Keratinocyte (primary cell): ENCODE measurements at regions not wholly inside any gene's neighbourhood (a gene's known extent, or its start where the extent isn't known, plus 50 kb on each side); places are given as distances from the start of the nearest gene placed in this dataset.

ENCODE experiments used
- DNase-seq: peaks from one replicate; pipeline ENCODE4 v3.0.0-alpha.2; 2011; ENCODE audit warnings: low read depth, missing footprints, low spot score
- FAIRE-seq: peaks from 2 replicates; lab custom pipeline; 2011; peaks lifted over from hg19 to GRCh38; lab: Jason Lieb, UNC
- H2AFZ ChIP-seq: 2 replicates; pipeline ENCODE4 v1.6.0; 2012; ENCODE audit warnings: low read length, control low read depth, inconsistent platforms; ENCODE audit not compliant: control insufficient read depth
- H3K27ac ChIP-seq: 2 replicates; pipeline ENCODE4 v1.5.1; 2011; ENCODE audit warnings: low read length; ENCODE audit not compliant: control insufficient read depth, insufficient read depth
- H3K27me3 ChIP-seq: 3 replicates; pipeline ENCODE4 v1.6.0; 2011; ENCODE audit warnings: low read length; ENCODE audit not compliant: control insufficient read depth, insufficient read depth; ENCODE audit errors: extremely low read depth
- H3K36me3 ChIP-seq, 2 experiments: 2 replicates in 1 of 2; 3 replicates in 1 of 2; pipeline ENCODE4 v1.5.1; 2011; ENCODE audit warnings: low read length in 2 of 2, mild to moderate bottlenecking in 1 of 2; ENCODE audit not compliant: control insufficient read depth in 2 of 2, insufficient read depth in 2 of 2; ENCODE audit errors: extremely low read depth in 1 of 2
- H3K4me1 ChIP-seq: 3 replicates; pipeline ENCODE4 v1.5.1; 2011; ENCODE audit warnings: low read length; ENCODE audit not compliant: control insufficient read depth, insufficient read depth; ENCODE audit errors: extremely low read depth
- H3K4me2 ChIP-seq: 3 replicates; pipeline ENCODE4 v1.6.0; 2011; ENCODE audit warnings: low read depth, low read length; ENCODE audit not compliant: control insufficient read depth, insufficient read depth; ENCODE audit errors: extremely low read depth
- H3K4me3 ChIP-seq, 3 experiments: fragments of 200-600 bp in 1 of 3; sonication (generic) in 1 of 3; 2 replicates in 2 of 3; 3 replicates in 1 of 3; pipeline ENCODE4 v1.5.1; 2011 to 2016; ENCODE audit warnings: low read length in 3 of 3, mild to moderate bottlenecking in 3 of 3, control low read depth in 2 of 3, inconsistent platforms in 1 of 3, low read depth in 1 of 3, mixed read lengths in 1 of 3, mixed run types in 1 of 3, moderate library complexity in 1 of 3; ENCODE audit not compliant: control insufficient read depth in 2 of 3, insufficient read depth in 2 of 3; ENCODE audit errors: extremely low read depth in 1 of 3
- H3K79me2 ChIP-seq: 2 replicates; pipeline ENCODE4 v1.6.0; 2012; ENCODE audit warnings: low read length; ENCODE audit not compliant: control insufficient read depth, insufficient read depth
- H3K9ac ChIP-seq: 3 replicates; pipeline ENCODE4 v1.6.0; 2011; ENCODE audit warnings: low read length; ENCODE audit not compliant: control insufficient read depth, insufficient read depth; ENCODE audit errors: extremely low read depth
- H3K9me1 ChIP-seq: 3 replicates; pipeline ENCODE4 v1.6.0; 2011; ENCODE audit warnings: low read length; ENCODE audit not compliant: control insufficient read depth, insufficient read depth; ENCODE audit errors: extremely low read depth
- H3K9me3 ChIP-seq: 2 replicates; pipeline ENCODE4 v1.5.1; 2012; ENCODE audit warnings: low read depth, low read length; ENCODE audit not compliant: control insufficient read depth
- H4K20me1 ChIP-seq: 3 replicates; pipeline ENCODE4 v1.6.0; 2011; ENCODE audit warnings: low read length; ENCODE audit not compliant: control insufficient read depth, insufficient read depth; ENCODE audit errors: extremely low read depth
- EZH2 ChIP-seq: IDR thresholded peaks from one replicate; pipeline ENCODE4 v1.6.1; 2012; ENCODE audit warnings: inconsistent platforms, mild to moderate bottlenecking, low read length, moderate library complexity
- dilution Hi-C: fragments of 300-500 bp; cut with MboI; formaldehyde crosslinking; loops from one replicate; pipeline ENCODE4 v1.7.0; 2020; ENCODE audit warnings: low sequenced_read_pairs; ENCODE audit not compliant: extremely low pct_ligation_motif_present
- TF ChIP-seq, protein P1 (sequence below), 3 experiments: IDR thresholded peaks in 1 of 3; conservative IDR thresholded peaks in 1 of 3; optimal IDR thresholded peaks in 1 of 3; 2 replicates in 2 of 3; 3 replicates in 1 of 3; pipeline versions ENCODE3 to v1.5.1; 2011; ENCODE audit warnings: low read length in 3 of 3, mild to moderate bottlenecking in 3 of 3, moderate library complexity in 2 of 3, control low read depth in 1 of 3, inconsistent platforms in 1 of 3; ENCODE audit not compliant: insufficient read depth in 2 of 3; ENCODE audit errors: extremely low read depth in 1 of 3

DNA sequence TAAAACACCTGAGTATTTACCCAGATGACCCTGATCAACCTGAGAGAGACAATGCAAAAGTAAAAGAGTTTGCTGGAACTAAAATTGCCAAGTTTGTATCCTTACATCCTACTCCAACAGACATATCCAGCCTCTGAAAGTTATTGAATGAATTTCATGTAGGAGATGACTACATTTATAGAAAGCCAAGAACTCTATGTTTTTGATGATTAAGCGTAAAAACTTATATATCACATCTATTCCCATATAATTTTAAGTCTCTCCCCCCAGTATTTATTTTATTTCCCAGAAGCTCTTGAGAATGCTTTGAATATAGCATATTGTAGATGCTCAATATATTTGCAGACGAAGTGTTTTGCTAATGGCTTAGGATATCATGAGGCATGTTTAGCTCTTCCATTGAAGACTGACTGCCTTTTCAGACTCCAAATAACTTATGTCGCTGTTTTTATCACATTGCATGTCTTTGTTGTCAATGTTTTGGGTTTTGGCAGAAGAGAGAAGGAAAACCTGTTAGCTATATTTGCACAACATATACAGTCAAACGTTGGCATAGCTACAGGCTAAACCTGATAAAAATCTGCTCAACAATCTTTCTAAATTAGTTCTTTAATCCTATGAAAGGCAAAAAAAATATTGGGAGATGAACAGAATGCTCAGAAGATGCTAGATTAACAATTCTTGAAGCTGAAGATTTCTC is 213.6 kb downstream of the DIO2 start:
- Histone ChIP-seq H3K9me3 (no peaks in the 10 kb centered on the region), H3K27ac (no peak overlapping the region), H4K20me1 (no peaks in the 10 kb centered on the region), H3K4me3 (no peak overlapping the region), H3K4me1 (no peaks in the 10 kb centered on the region), H3K36me3 (no peaks in the 10 kb centered on the region), H3K9ac (no peak overlapping the region), H2AFZ (no peak overlapping the region), H3K27me3 (no peaks in the 10 kb centered on the region), H3K79me2 (no peaks in the 10 kb centered on the region), H3K4me2 (no peak overlapping the region), H3K9me1 (no peaks in the 10 kb centered on the region)
- DNase-seq: no peak
- no peak for FAIRE-seq
- TF ChIP-seq, protein P1, sequence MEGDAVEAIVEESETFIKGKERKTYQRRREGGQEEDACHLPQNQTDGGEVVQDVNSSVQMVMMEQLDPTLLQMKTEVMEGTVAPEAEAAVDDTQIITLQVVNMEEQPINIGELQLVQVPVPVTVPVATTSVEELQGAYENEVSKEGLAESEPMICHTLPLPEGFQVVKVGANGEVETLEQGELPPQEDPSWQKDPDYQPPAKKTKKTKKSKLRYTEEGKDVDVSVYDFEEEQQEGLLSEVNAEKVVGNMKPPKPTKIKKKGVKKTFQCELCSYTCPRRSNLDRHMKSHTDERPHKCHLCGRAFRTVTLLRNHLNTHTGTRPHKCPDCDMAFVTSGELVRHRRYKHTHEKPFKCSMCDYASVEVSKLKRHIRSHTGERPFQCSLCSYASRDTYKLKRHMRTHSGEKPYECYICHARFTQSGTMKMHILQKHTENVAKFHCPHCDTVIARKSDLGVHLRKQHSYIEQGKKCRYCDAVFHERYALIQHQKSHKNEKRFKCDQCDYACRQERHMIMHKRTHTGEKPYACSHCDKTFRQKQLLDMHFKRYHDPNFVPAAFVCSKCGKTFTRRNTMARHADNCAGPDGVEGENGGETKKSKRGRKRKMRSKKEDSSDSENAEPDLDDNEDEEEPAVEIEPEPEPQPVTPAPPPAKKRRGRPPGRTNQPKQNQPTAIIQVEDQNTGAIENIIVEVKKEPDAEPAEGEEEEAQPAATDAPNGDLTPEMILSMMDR (optimal IDR thresholded peaks at IDR 0.05 in 1 of 3, IDR thresholded peaks at IDR 0.05 in 1 of 3, conservative IDR thresholded peaks at IDR 0.05 in 1 of 3; ENCODE audit: extremely low read depth in 1 of 3, insufficient read depth in 2 of 3, low read length in 3 of 3): no peak
- no peak for TF ChIP-seq EZH2
- dilution Hi-C loops: no loop called here

DNA sequence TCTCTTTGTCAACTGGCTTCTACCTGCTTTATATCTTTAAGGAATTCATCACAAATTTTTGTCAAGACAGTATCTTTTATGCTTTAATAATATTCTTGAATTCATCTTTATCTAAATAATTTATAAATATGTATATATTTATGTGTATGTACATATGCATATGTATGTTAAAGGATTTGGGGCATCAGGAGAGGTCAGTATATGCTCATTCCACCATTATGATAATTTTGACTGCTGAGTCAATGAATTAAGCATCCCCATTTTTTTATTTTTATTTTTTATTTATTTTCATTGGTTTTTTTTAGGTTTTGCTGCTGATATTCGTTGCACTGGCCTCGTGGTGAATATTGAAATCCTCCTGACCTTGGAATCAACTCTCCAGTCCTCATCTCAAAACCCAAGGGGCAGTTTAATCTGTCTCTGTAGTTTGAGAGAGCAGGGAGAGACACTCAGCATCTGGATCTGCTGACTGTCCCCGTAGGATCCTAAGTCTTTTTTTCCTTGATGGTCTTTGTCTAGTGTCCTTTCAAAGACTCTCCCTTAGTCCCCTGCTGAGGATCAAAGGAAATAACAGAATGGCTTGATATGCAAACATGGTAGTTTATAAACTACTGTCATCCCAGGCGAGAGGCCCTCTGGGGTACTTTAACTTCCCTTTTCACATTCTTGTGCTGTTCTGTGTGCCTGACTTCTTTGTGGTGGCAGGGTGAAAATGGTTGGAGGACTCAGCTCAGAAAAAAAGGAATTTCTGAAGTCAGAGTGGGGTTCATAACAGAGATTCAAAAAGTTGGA is 218.7 kb downstream of the DIO2 start:
- H3K9ac ChIP-seq: no peak overlapping the region
- DNase-seq (no peak), FAIRE-seq (no peak)
- TF ChIP-seq, protein P1 (optimal IDR thresholded peaks at IDR 0.05 in 1 of 3, IDR thresholded peaks at IDR 0.05 in 1 of 3, conservative IDR thresholded peaks at IDR 0.05 in 1 of 3; ENCODE audit: extremely low read depth in 1 of 3, insufficient read depth in 2 of 3, low read length in 3 of 3): no peak
- H3K79me2 ChIP-seq: no peaks in the 10 kb centered on the region
- no peak overlapping the region for H3K4me2 ChIP-seq
- no peak overlapping the region for H2AFZ ChIP-seq
- H3K4me3 ChIP-seq: no peak overlapping the region
- no peaks in the 10 kb centered on the region for H3K36me3 ChIP-seq
- H3K27ac ChIP-seq: no peak overlapping the region
- no peaks in the 10 kb centered on the region for H3K9me3 ChIP-seq
- no peaks in the 10 kb centered on the region for H3K9me1 ChIP-seq
- no peaks in the 10 kb centered on the region for H3K4me1 ChIP-seq
- dilution Hi-C loops: no loop called here
- H4K20me1 ChIP-seq: no peaks in the 10 kb centered on the region
- H3K27me3 ChIP-seq: no peaks in the 10 kb centered on the region
